Astrocyte (in vitro differentiated cells and primary cell): ENCODE measurements at regions not wholly inside any gene's neighbourhood (a gene's known extent, or its start where the extent isn't known, plus 50 kb on each side); places are given as distances from the start of the nearest gene placed in this dataset.

Experiments used
- CTCF ChIP-seq: IDR thresholded peaks from 2 replicates; pipeline ENCODE4 v1.5.1; 2011; ENCODE audit warnings: low read depth, mild to moderate bottlenecking, inconsistent platforms, low read length, moderate library complexity; ENCODE audit not compliant: insufficient read depth
- EZH2 ChIP-seq: IDR thresholded peaks from 2 replicates; pipeline ENCODE4 v1.6.1; 2012; ENCODE audit warnings: mild to moderate bottlenecking, low read length, inconsistent platforms; ENCODE audit not compliant: insufficient read depth

- TF ChIP-seq CTCF (no peak), EZH2 (no peak)
These were observed 61.6 kb downstream of the SOX9 start for GRCh38 chr17:72182371-72182873.
